SK-N-SH (cell line): ENCODE measurements at regions not wholly inside any gene's neighbourhood (a gene's known extent, or its start where the extent isn't known, plus 50 kb on each side); places are given as distances from the start of the nearest gene placed in this dataset.
"Not testable (repeated sequence)": the region's sequence is repeated elsewhere in the genome, so short reads cannot be mapped to it uniquely, and the experiment has no call there.

ENCODE experiments used
- CTCF ChIA-PET: fragments of 300-600, 350-600 bp; formaldehyde crosslinking; extraction: SDS; loops from one replicate; lab custom pipeline; 2021; lab: Yijun Ruan, JAX
- POLR2A ChIA-PET: fragments of 350-600 bp; sonication (Branson Sonifier 250); formaldehyde crosslinking; extraction: SDS; loops from one replicate; lab custom pipeline; 2020; ENCODE audit warnings: antibody characterized with exemption, inconsistent platforms; lab: Yijun Ruan, JAX
- DNase-seq: peaks from one replicate; pipeline ENCODE4 v3.0.0; 2012
- H2AFZ ChIP-seq: fragments of 200-600 bp; sonication (generic); 2 replicates; pipeline ENCODE4 v1.8.1; 2016; ENCODE audit warnings: antibody characterized with exemption, mild to moderate bottlenecking, low read depth
- H3F3A ChIP-seq: fragments of 200-600 bp; sonication (generic); replicated peaks from 2 replicates; pipeline ENCODE3; 2016; ENCODE audit warnings: antibody characterized with exemption, mild to moderate bottlenecking; ENCODE audit not compliant: insufficient read depth
- H3K27ac ChIP-seq, 2 experiments: fragments of 200-500 bp in 1 of 2; fragments of 200-600 bp in 1 of 2; sonication (Bioruptor generic) in 1 of 2; sonication (generic), shearing (Covaris generic) in 1 of 2; 2 replicates each; pipeline versions ENCODE4 v1.5.1 to v1.6.1; 2014 to 2016; ENCODE audit warnings: low read depth in 2 of 2, inconsistent platforms in 1 of 2, low read length in 1 of 2, mild to moderate bottlenecking in 1 of 2, mixed read lengths in 1 of 2
- H3K27me3 ChIP-seq: fragments of 200-600 bp; sonication (generic), shearing (Covaris generic); 2 replicates; pipeline ENCODE4 v1.6.1; 2016; ENCODE audit warnings: mixed run types; ENCODE audit not compliant: insufficient read depth
- H3K36me3 ChIP-seq, 2 experiments: fragments of 200-500 bp in 1 of 2; fragments of 200-600 bp in 1 of 2; sonication (Bioruptor generic) in 1 of 2; sonication (generic) in 1 of 2; replicated peaks in 1 of 2; 2 replicates each; pipeline versions ENCODE3 to v1.5.1; 2014 to 2016; ENCODE audit warnings: low read length in 1 of 2, mild to moderate bottlenecking in 1 of 2; ENCODE audit not compliant: insufficient read depth in 2 of 2, control insufficient read depth in 1 of 2
- H3K4me1 ChIP-seq, 2 experiments: fragments of 200-500 bp in 1 of 2; fragments of 200-600 bp in 1 of 2; sonication (Bioruptor generic) in 1 of 2; sonication (generic), shearing (Covaris generic) in 1 of 2; 2 replicates each; pipeline versions ENCODE4 v1.5.1 to v1.6.1; 2014 to 2016; ENCODE audit warnings: low read depth in 1 of 2, low read length in 1 of 2, mixed run types in 1 of 2; ENCODE audit not compliant: insufficient read depth in 2 of 2, control insufficient read depth in 1 of 2
- H3K4me2 ChIP-seq: fragments of 200-600 bp; sonication (generic), shearing (Covaris generic); 2 replicates; pipeline ENCODE4 v1.6.1; 2017; ENCODE audit warnings: mixed run types
- H3K4me3 ChIP-seq, 2 experiments: fragments of 200-500 bp in 1 of 2; fragments of 200-600 bp in 1 of 2; sonication (Bioruptor generic) in 1 of 2; sonication (generic), shearing (Covaris generic) in 1 of 2; 2 replicates each; pipeline versions ENCODE4 v1.5.1 to v1.8.1; 2014 to 2016; ENCODE audit warnings: low read depth in 2 of 2, inconsistent platforms in 1 of 2, low read length in 1 of 2, mild to moderate bottlenecking in 1 of 2, mixed read lengths in 1 of 2, moderate library complexity in 1 of 2
- H3K79me2 ChIP-seq: fragments of 200-600 bp; sonication (generic); 2 replicates; pipeline ENCODE4 v1.8.1; 2017; ENCODE audit warnings: mild to moderate bottlenecking; ENCODE audit not compliant: insufficient read depth
- H3K9ac ChIP-seq: fragments of 200-600 bp; sonication (generic); 2 replicates; pipeline ENCODE4 v1.6.1; 2017; ENCODE audit warnings: mixed run types
- H3K9me2 ChIP-seq: fragments of 200-600 bp; sonication (generic); 2 replicates; pipeline ENCODE4 v1.6.1; 2017; ENCODE audit warnings: mixed run types
- H3K9me3 ChIP-seq: fragments of 200-600 bp; sonication (generic); 2 replicates; pipeline ENCODE4 v1.6.1; 2017; ENCODE audit warnings: mixed run types, mild to moderate bottlenecking, moderate library complexity
- H4K20me1 ChIP-seq: fragments of 200-600 bp; sonication (generic); 2 replicates; pipeline ENCODE4 v1.6.1; 2017; ENCODE audit warnings: mild to moderate bottlenecking, mixed run types; ENCODE audit not compliant: insufficient read depth
- CHD2 ChIP-seq: fragments of 150-350 bp; IDR thresholded peaks from 2 replicates; pipeline ENCODE4 v1.6.1; 2018; ENCODE audit warnings: low read length; ENCODE audit not compliant: partially characterized antibody
- EZH2phosphoT487 ChIP-seq: fragments of 200-600 bp; sonication (generic); IDR thresholded peaks from 2 replicates; pipeline ENCODE4 v1.6.1; 2017; ENCODE audit warnings: low read depth, mixed run types, mild to moderate bottlenecking, antibody characterized with exemption, moderate library complexity, borderline replicate concordance
- FOXJ3 ChIP-seq: sonication (generic); formaldehyde crosslinking; IDR thresholded peaks from 2 replicates; pipeline ENCODE4 v1.5.1; 2020; ENCODE audit warnings: mild to moderate bottlenecking, missing genetic modification reagents
- FOXM1 ChIP-seq: IDR thresholded peaks from 2 replicates; pipeline ENCODE4 v1.4.0; 2012; ENCODE audit warnings: low read depth, mild to moderate bottlenecking
- GABPA ChIP-seq: IDR thresholded peaks from 2 replicates; pipeline ENCODE4 v1.4.0; 2012; ENCODE audit warnings: low read depth, mild to moderate bottlenecking
- JUND ChIP-seq: IDR thresholded peaks from 2 replicates; pipeline ENCODE4 v1.4.0; 2012
- MEF2A ChIP-seq: IDR thresholded peaks from 2 replicates; pipeline ENCODE4 v1.4.0; 2012; ENCODE audit warnings: low read depth, borderline replicate concordance
- MXI1 ChIP-seq: IDR thresholded peaks from 2 replicates; pipeline ENCODE4 v1.6.1; 2012; ENCODE audit warnings: mild to moderate bottlenecking, low read depth, low read length, improper control_type of control experiment
- NRF1 ChIP-seq: IDR thresholded peaks from 2 replicates; pipeline ENCODE4 v1.6.1; 2012; ENCODE audit warnings: low read depth, mild to moderate bottlenecking, low read length
- RCOR1 ChIP-seq: fragments of 150-350 bp; IDR thresholded peaks from 2 replicates; pipeline ENCODE4 v1.6.1; 2017; ENCODE audit warnings: antibody characterized with exemption, low read length
- SIN3A ChIP-seq: IDR thresholded peaks from 2 replicates; pipeline ENCODE4 v1.6.1; 2012; ENCODE audit warnings: low read depth, mild to moderate bottlenecking, low read length, moderate library complexity, borderline replicate concordance
- SMC3 ChIP-seq: IDR thresholded peaks from 2 replicates; pipeline ENCODE4 v1.6.1; 2012; ENCODE audit warnings: low read depth, low read length, improper control_type of control experiment
- TAF1 ChIP-seq: IDR thresholded peaks from 2 replicates; pipeline ENCODE4 v1.6.1; 2012; ENCODE audit warnings: low read depth, mild to moderate bottlenecking, low read length, moderate library complexity, borderline replicate concordance
- WGBS: methylation state at CpG from one replicate; pipeline ENCODE4 v1.1.6; 2017; ENCODE audit warnings: low lambda C conversion rate; 5-methylcytosine and 5-hydroxymethylcytosine counted together
- TF ChIP-seq, protein P1 (sequence below): IDR thresholded peaks from 2 replicates; pipeline ENCODE4 v1.4.0; 2012; ENCODE audit warnings: low read depth
- TF ChIP-seq, protein P2 (sequence below): IDR thresholded peaks from 2 replicates; pipeline ENCODE4 v1.6.1; 2012; ENCODE audit warnings: mild to moderate bottlenecking, low read depth, low read length, moderate library complexity

DNA sequence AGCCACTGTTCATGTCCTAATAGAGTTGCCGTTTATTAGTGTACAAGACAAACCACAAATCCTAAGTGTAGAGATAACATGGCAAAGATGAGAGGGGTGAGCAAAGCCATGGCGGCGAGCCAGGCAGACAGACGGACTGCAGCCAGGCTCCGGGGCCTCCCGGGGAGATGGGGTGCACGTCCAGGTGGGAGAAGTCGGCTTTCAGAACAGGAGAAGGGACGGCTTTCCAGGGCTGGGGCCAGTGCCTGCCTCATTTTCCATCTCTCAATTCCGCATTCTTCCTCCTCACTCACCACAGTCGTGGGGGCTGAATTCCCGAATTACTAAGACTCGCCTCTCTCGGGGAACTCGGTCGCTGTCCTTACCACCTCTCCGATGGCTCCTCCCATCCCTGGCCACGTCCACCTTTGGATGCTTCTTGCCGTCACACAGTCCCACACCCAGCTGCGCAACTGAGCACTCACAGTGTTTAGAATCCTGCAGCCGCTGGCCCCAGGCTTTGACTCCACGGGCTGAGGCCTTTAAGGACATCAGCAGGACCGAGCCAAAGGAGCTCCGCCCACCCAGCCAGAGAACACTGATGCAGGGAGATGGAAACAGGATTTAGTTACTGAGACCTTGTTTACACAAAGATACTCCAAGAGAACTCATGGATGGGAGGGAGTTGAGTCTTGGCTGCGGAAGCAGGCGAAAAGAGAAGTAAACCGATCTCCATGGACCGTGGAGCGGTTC is 59.7 kb downstream of the RNF112 start:
- no peaks in the 10 kb centered on the region for H3K27me3 ChIP-seq
- no peak overlapping the region for H3K9ac ChIP-seq
- no peaks in the 10 kb centered on the region for H3F3A ChIP-seq
- H3K9me2 ChIP-seq: no peaks in the 10 kb centered on the region
- H3K4me1 ChIP-seq: no peaks in the 10 kb centered on the region
- DNase-seq: no peak
- ChIA-PET CTCF (interaction anchor here (0.6 to 1.6 kb wide), 3 partner anchors 23 to 1270 kb away, joined by 3 read pairs; no protein-coding TSS in a partner anchor), POLR2A (no interaction called here)
- H3K36me3 ChIP-seq: no peaks in the 10 kb centered on the region
- no peak overlapping the region for H3K4me3 ChIP-seq
- H3K9me3 ChIP-seq: no peaks in the 10 kb centered on the region
- H3K27ac ChIP-seq: no peak overlapping the region
- H3K4me2 ChIP-seq: no peak overlapping the region
- no peaks in the 10 kb centered on the region for H3K79me2 ChIP-seq
- 79% methylated on average over 29 of the region's 29 CpGs for WGBS
- no peak for TF ChIP-seq TAF1
- TF ChIP-seq JUND: no peak
- no peak for TF ChIP-seq SIN3A
- TF ChIP-seq FOXM1: no peak
- no peak for TF ChIP-seq GABPA
- TF ChIP-seq NRF1: no peak
- TF ChIP-seq FOXJ3 (CRISPR knock-in tag): no peak
- no peak for TF ChIP-seq CHD2
- no peak for TF ChIP-seq MXI1
- TF ChIP-seq, protein P1, sequence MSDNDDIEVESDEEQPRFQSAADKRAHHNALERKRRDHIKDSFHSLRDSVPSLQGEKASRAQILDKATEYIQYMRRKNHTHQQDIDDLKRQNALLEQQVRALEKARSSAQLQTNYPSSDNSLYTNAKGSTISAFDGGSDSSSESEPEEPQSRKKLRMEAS: no peak
- TF ChIP-seq, protein P2, sequence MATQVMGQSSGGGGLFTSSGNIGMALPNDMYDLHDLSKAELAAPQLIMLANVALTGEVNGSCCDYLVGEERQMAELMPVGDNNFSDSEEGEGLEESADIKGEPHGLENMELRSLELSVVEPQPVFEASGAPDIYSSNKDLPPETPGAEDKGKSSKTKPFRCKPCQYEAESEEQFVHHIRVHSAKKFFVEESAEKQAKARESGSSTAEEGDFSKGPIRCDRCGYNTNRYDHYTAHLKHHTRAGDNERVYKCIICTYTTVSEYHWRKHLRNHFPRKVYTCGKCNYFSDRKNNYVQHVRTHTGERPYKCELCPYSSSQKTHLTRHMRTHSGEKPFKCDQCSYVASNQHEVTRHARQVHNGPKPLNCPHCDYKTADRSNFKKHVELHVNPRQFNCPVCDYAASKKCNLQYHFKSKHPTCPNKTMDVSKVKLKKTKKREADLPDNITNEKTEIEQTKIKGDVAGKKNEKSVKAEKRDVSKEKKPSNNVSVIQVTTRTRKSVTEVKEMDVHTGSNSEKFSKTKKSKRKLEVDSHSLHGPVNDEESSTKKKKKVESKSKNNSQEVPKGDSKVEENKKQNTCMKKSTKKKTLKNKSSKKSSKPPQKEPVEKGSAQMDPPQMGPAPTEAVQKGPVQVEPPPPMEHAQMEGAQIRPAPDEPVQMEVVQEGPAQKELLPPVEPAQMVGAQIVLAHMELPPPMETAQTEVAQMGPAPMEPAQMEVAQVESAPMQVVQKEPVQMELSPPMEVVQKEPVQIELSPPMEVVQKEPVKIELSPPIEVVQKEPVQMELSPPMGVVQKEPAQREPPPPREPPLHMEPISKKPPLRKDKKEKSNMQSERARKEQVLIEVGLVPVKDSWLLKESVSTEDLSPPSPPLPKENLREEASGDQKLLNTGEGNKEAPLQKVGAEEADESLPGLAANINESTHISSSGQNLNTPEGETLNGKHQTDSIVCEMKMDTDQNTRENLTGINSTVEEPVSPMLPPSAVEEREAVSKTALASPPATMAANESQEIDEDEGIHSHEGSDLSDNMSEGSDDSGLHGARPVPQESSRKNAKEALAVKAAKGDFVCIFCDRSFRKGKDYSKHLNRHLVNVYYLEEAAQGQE: no peak
- TF ChIP-seq MEF2A: no peak
- no peak for TF ChIP-seq SMC3
- TF ChIP-seq RCOR1: no peak
- TF ChIP-seq EZH2phosphoT487: no peak
- no peaks in the 10 kb centered on the region for H4K20me1 ChIP-seq
- H2AFZ ChIP-seq: no peak overlapping the region

GRCh38 chr17:19474405-19474804 is 59.2 kb upstream of the SLC47A1 start:
- POLR2A ChIA-PET, H4K20me1 ChIP-seq, H3K4me1 ChIP-seq, H3K27ac ChIP-seq, H3K4me2 ChIP-seq, DNase-seq, H3K9ac ChIP-seq, H3K79me2 ChIP-seq, H3K36me3 ChIP-seq, H3K4me3 ChIP-seq, H2AFZ ChIP-seq, H3F3A ChIP-seq, H3K9me3 ChIP-seq, H3K9me2 ChIP-seq, H3K27me3 ChIP-seq: not testable (repeated sequence)
- CTCF ChIA-PET: interaction anchor here (1.3 to 1.9 kb wide), 2 partner anchors 10 to 111 kb away, joined by 3 to 4 read pairs; partner anchors contain the start of gene B9D1
- 59% methylated on average over 3 of the region's 3 CpGs for WGBS

DNA sequence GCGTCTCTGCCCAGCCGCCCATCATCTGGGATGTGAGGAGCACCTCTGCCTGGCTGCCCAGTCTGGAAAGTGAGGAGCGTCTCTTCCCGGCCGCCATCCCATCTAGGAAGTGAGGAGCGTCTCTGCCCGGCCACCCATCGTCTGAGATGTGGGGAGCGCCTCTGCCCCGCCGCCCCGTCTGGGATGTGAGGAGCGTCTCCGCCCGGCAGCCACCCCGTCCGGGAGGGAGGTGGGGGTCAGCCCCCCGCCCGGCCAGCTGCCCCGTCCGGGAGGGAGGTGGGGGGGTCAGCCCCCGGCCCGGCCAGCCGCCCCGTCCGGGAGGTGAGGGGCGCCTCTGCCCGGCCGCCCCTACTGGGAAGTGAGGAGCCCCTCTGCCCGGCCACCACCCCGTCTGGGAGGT is 57.9 kb upstream of the SLC47A1 start:
- H3K36me3 ChIP-seq, H3K79me2 ChIP-seq, CTCF ChIA-PET, H3K9ac ChIP-seq, H3K4me3 ChIP-seq, H3K4me2 ChIP-seq, H3K4me1 ChIP-seq, H3K9me2 ChIP-seq, H3K27ac ChIP-seq, H3K27me3 ChIP-seq, H2AFZ ChIP-seq, DNase-seq, H4K20me1 ChIP-seq, H3K9me3 ChIP-seq, H3F3A ChIP-seq, POLR2A ChIA-PET: not testable (repeated sequence)
- 75% methylated on average over 14 of the region's 31 CpGs for WGBS
